GM12891 (cell line): ENCODE measurements at regions not wholly inside any gene's neighbourhood (a gene's known extent, or its start where the extent isn't known, plus 50 kb on each side); places are given as distances from the start of the nearest gene placed in this dataset.

Experiments
- POLR2A ChIP-seq: IDR thresholded peaks from 2 replicates; pipeline ENCODE4 v1.6.1; 2011; ENCODE audit warnings: low read depth, low read length, control low read depth
- POLR2AphosphoS5 ChIP-seq: IDR thresholded peaks from 2 replicates; pipeline ENCODE4 v1.6.1; 2011; ENCODE audit warnings: low read depth, low read length, control low read depth
- SPI1 ChIP-seq: IDR thresholded peaks from 2 replicates; pipeline ENCODE4 v1.6.1; 2011; ENCODE audit warnings: low read depth, low read length, control low read depth
- TAF1 ChIP-seq: IDR thresholded peaks from 2 replicates; pipeline ENCODE4 v1.6.1; 2011; ENCODE audit warnings: low read depth, low read length, control low read depth

DNA sequence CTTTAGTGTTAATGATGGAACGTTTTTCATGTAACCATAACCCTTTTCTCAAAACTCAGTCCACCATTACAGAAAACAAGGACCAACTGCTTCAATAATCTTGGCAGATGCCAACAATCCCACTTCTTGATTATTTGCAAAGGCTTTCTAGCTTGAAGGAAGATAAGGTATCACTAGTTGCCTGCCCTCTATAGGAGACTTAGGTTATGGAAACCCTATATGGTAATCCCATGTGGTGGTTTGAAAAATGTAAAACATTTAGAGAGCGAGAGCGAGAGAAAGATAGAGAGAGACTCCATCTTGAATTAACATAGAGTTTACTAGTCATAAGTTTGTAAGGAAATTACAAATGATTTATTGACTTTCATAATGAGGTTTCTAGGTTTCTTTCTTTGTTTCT is 1627.5 kb upstream of the TENM3 start:
- TF ChIP-seq POLR2A: no peak
- TF ChIP-seq POLR2AphosphoS5: no peak
- no peak for TF ChIP-seq TAF1
- no peak for TF ChIP-seq SPI1
